ENCODE measurements at regions not wholly inside any gene's neighbourhood (a gene's known extent, or its start where the extent isn't known, plus 50 kb on each side); places are given as distances from the start of the nearest gene placed in this dataset.

DNA sequence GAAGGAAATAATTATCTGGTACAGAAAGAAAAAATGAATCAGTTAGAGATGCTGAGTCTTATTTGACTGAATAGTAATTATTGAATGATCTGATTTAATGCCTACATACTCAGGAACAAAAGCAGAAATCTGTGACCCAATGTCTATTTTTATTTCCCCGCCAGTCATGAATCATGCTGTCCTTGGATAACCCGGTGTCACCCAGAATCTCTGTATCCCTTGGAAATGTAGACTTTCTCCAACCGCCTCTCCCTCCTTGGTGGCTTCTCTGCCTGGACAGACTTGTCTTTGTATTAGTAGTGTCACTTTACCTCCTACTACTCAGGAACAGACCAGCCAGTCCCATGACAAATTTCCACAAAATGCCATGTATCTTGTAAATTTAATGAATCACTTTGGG is 173.3 kb upstream of the PDGFD start:
- TF ChIP-seq, protein P1, sequence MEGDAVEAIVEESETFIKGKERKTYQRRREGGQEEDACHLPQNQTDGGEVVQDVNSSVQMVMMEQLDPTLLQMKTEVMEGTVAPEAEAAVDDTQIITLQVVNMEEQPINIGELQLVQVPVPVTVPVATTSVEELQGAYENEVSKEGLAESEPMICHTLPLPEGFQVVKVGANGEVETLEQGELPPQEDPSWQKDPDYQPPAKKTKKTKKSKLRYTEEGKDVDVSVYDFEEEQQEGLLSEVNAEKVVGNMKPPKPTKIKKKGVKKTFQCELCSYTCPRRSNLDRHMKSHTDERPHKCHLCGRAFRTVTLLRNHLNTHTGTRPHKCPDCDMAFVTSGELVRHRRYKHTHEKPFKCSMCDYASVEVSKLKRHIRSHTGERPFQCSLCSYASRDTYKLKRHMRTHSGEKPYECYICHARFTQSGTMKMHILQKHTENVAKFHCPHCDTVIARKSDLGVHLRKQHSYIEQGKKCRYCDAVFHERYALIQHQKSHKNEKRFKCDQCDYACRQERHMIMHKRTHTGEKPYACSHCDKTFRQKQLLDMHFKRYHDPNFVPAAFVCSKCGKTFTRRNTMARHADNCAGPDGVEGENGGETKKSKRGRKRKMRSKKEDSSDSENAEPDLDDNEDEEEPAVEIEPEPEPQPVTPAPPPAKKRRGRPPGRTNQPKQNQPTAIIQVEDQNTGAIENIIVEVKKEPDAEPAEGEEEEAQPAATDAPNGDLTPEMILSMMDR (conservative IDR thresholded peaks at IDR 0.05; ENCODE audit: low read depth, low read length), result no peak
- no peak for TF ChIP-seq EZH2 (IDR thresholded peaks at IDR 0.05; ENCODE audit: low read length, unreplicated experiment)

Measured in PC-3 (cell line).